GM12878 (cell line): ENCODE measurements at regions not wholly inside any gene's neighbourhood (a gene's known extent, or its start where the extent isn't known, plus 50 kb on each side); places are given as distances from the start of the nearest gene placed in this dataset.

Experiments
- CBX3 ChIP-seq: fragments of 200-600 bp; sonication (generic); IDR thresholded peaks from 2 replicates; pipeline ENCODE4 v1.6.1; 2016; ENCODE audit warnings: low read depth, borderline replicate concordance
- CEBPB ChIP-seq, 2 experiments: fragments of 150-350 bp in 1 of 2; IDR thresholded peaks; 2 replicates each; pipeline ENCODE4 v1.6.1; 2012 to 2014; ENCODE audit warnings: low read depth in 2 of 2, low read length in 2 of 2, borderline replicate concordance in 1 of 2, inconsistent platforms in 1 of 2
- CHD2 ChIP-seq: IDR thresholded peaks from 2 replicates; pipeline ENCODE4 v1.6.1; 2011; ENCODE audit warnings: low read depth, low read length, improper control_type of control experiment, borderline replicate concordance
- CTCF ChIP-seq, 3 experiments: IDR thresholded peaks in 2 of 3; conservative IDR thresholded peaks in 1 of 3; 2 replicates each; pipeline ENCODE4 v1.5.1; 2011; ENCODE audit warnings: low read depth in 3 of 3, low read length in 3 of 3, mild to moderate bottlenecking in 3 of 3, control low read depth in 2 of 3, moderate library complexity in 2 of 3, inconsistent platforms in 1 of 3, mixed read lengths in 1 of 3; ENCODE audit not compliant: control insufficient read depth in 2 of 3, insufficient read depth in 1 of 3; ENCODE audit errors: extremely low read depth in 1 of 3
- POLR2AphosphoS5 ChIP-seq: IDR thresholded peaks from 2 replicates; pipeline ENCODE4 v1.6.1; 2011; ENCODE audit warnings: mild to moderate bottlenecking, low read length, inconsistent platforms
- PRDM15 ChIP-seq: fragments of 450-650 bp; formaldehyde crosslinking; IDR thresholded peaks from 2 replicates; pipeline ENCODE4 v1.4.0; 2020; ENCODE audit warnings: mild to moderate bottlenecking, moderate library complexity
- SREBF1 ChIP-seq: IDR thresholded peaks from 2 replicates; pipeline ENCODE4 v1.6.1; 2012; ENCODE audit warnings: mild to moderate bottlenecking, low read length
- SREBF2 ChIP-seq: IDR thresholded peaks from 2 replicates; pipeline ENCODE4 v1.6.1; 2012; ENCODE audit warnings: mild to moderate bottlenecking, low read length
- STAT1 ChIP-seq: fragments of 450-650 bp; conservative IDR thresholded peaks from 2 replicates; pipeline ENCODE4 v1.6.1; 2014; ENCODE audit warnings: antibody characterized with exemption, mild to moderate bottlenecking
- TAF1 ChIP-seq: IDR thresholded peaks from 2 replicates; pipeline ENCODE4 v1.6.1; 2011; ENCODE audit warnings: mild to moderate bottlenecking, low read depth, low read length, borderline replicate concordance
- USF2 ChIP-seq: IDR thresholded peaks from 2 replicates; pipeline ENCODE4 v1.6.1; 2011; ENCODE audit warnings: low read depth, low read length, improper control_type of control experiment, borderline replicate concordance

GRCh38 chr2:235146871-235147565 lies 195.2 kb downstream of the SH3BP4 start:
- TF ChIP-seq POLR2AphosphoS5 (no peak), CHD2 (no peak), TAF1 (no peak), PRDM15 (CRISPR knock-in tag) (no peak), CTCF (IDR thresholded peaks at IDR 0.05 in 2 of 3, conservative IDR thresholded peaks at IDR 0.05 in 1 of 3; ENCODE audit: control insufficient read depth in 2 of 3, extremely low read depth in 1 of 3, insufficient read depth in 1 of 3, low read depth in 3 of 3, low read length in 3 of 3) (no peak), SREBF1 (no peak), SREBF2 (no peak), CBX3 (no peak), CEBPB (IDR thresholded peaks at IDR 0.05; ENCODE audit: borderline replicate concordance in 1 of 2, low read depth in 2 of 2, low read length in 2 of 2) (no peak), STAT1 (no peak), USF2 (no peak)
